LNCAP (cell line): ENCODE measurements at regions not wholly inside any gene's neighbourhood (a gene's known extent, or its start where the extent isn't known, plus 50 kb on each side); places are given as distances from the start of the nearest gene placed in this dataset.

ENCODE experiments used
- CTCF ChIP-seq: fragments of 450-650 bp; IDR thresholded peaks from 2 replicates; pipeline ENCODE4 v1.5.1; 2017; ENCODE audit warnings: mild to moderate bottlenecking

GRCh38 chrX:121310820-121311219, 263.4 kb downstream of the GLUD2 start:
- no peak for TF ChIP-seq CTCF

GRCh38 chrX:121320441-121320840, 273.0 kb downstream of the GLUD2 start:
- TF ChIP-seq CTCF: no peak

- peak; percentile 28; the same call in 1 of the 2 replicates for TF ChIP-seq CTCF
These were observed 274.7 kb downstream of the GLUD2 start for GRCh38 chrX:121322159-121322558.

- no peak for TF ChIP-seq CTCF
These were observed 275.9 kb downstream of the GLUD2 start for GRCh38 chrX:121323337-121323736.

- no peak for TF ChIP-seq CTCF
These were observed 286.5 kb downstream of the GLUD2 start for GRCh38 chrX:121333942-121334341.

GRCh38 chrX:121336831-121337421, 289.5 kb downstream of the GLUD2 start:
- TF ChIP-seq CTCF: no peak

- TF ChIP-seq CTCF: no peak
These were observed 290.4 kb downstream of the GLUD2 start for GRCh38 chrX:121337816-121338215.

GRCh38 chrX:121349263-121349662, 301.9 kb downstream of the GLUD2 start:
- no peak for TF ChIP-seq CTCF
